ENCODE measurements at regions not wholly inside any gene's neighbourhood (a gene's known extent, or its start where the extent isn't known, plus 50 kb on each side); places are given as distances from the start of the nearest gene placed in this dataset.

DNA sequence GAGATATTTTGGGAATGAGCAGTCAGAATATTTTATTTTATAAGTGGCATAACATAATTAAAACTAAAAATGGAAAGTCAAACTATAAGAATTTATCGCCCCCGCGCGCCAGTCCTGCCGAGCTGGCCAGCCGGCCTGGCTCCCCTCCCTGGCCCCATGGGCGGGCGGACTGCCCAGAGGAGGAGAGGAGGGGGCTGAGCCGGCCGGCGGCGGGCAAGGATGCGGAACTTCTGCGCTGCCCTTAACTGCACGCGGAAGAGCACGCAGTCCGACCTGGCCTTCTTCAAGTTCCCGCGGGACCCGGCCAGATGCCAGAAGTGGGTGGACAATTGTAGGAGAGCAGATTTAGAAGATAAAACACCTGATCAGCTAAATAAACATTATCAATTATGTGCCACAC lies 96.8 kb downstream of the DKK1 start:
- Mint-ChIP-seq H3K27me3 (no peaks in the 10 kb centered on the region), H3K9me3 (peaks cover 0 to 24% (median 3%) of the 10 kb centered on the region in 11 donors), H3K27ac (no peak overlapping the region), H3K4me1 (no peaks in the 10 kb centered on the region), H3K4me3 (no peak overlapping the region), H3K36me3 (no peaks in the 10 kb centered on the region)
- H3K4me3 ChIP-seq (ENCODE audit: low read length) = no peak overlapping the region
- no peaks in the 10 kb centered on the region for H3K9me3 ChIP-seq (ENCODE audit: control insufficient read depth in 2 of 3, low read length in 3 of 3)
- POLR2A ChIA-PET = no interaction called here
- CTCF ChIA-PET = no interaction called here
- no peaks in the 10 kb centered on the region for H3K27me3 ChIP-seq (ENCODE audit: control insufficient read depth in 2 of 2, insufficient read depth in 2 of 2, low read length in 2 of 2)
- no peaks in the 10 kb centered on the region for H3K36me3 ChIP-seq (ENCODE audit: control insufficient read depth in 2 of 3, insufficient read depth in 3 of 3, low read length in 3 of 3)
- H3K4me1 ChIP-seq (ENCODE audit: control insufficient read depth in 2 of 2, insufficient read depth in 2 of 2, low read length in 2 of 2) = no peaks in the 10 kb centered on the region
- no peak overlapping the region for H3K27ac ChIP-seq (ENCODE audit: low read depth, low read length)
- DNase-seq = no peak
- ATAC-seq = no peak
- intact Hi-C loops (cut with micrococcal nuclease) = no loop called here

DNA sequence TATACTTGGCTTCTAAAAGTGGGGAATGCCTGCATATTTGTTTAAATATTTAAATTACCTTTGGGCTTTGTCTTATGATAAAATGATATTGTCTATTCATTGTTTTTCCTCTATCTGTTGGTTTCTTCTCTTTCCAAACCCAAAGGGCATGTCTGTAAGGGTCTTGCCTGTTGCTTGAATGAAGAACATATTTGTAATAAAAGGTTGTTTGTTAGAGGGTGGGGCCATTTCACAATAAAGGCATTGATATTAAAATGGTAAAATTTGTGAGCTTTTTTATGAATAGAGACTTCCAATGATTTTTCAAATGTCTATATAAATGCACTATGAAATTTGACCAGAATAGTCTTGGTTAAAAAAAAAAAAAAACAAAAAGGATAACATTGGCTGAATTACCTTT lies 105.2 kb downstream of the DKK1 start:
- H3K4me1 ChIP-seq (ENCODE audit: control insufficient read depth in 2 of 2, insufficient read depth in 2 of 2, low read length in 2 of 2) = no peaks in the 10 kb centered on the region
- Mint-ChIP-seq H3K9me3 (peaks cover 0 to 5% (median 0%) of the 10 kb centered on the region in 11 donors), H3K4me1 (no peaks in the 10 kb centered on the region), H3K36me3 (no peaks in the 10 kb centered on the region), H3K27ac (no peak overlapping the region), H3K4me3 (no peak overlapping the region), H3K27me3 (no peaks in the 10 kb centered on the region)
- DNase-seq = no peak
- no peaks in the 10 kb centered on the region for H3K9me3 ChIP-seq (ENCODE audit: control insufficient read depth in 2 of 3, low read length in 3 of 3)
- H3K4me3 ChIP-seq (ENCODE audit: low read length) = no peak overlapping the region
- H3K27ac ChIP-seq (ENCODE audit: low read depth, low read length) = no peak overlapping the region
- ChIA-PET POLR2A (no interaction called here), CTCF (no interaction called here)
- no peak for ATAC-seq
- no peaks in the 10 kb centered on the region for H3K27me3 ChIP-seq (ENCODE audit: control insufficient read depth in 2 of 2, insufficient read depth in 2 of 2, low read length in 2 of 2)
- no peaks in the 10 kb centered on the region for H3K36me3 ChIP-seq (ENCODE audit: control insufficient read depth in 2 of 3, insufficient read depth in 3 of 3, low read length in 3 of 3)
- intact Hi-C loops (cut with micrococcal nuclease) = no loop called here

DNA sequence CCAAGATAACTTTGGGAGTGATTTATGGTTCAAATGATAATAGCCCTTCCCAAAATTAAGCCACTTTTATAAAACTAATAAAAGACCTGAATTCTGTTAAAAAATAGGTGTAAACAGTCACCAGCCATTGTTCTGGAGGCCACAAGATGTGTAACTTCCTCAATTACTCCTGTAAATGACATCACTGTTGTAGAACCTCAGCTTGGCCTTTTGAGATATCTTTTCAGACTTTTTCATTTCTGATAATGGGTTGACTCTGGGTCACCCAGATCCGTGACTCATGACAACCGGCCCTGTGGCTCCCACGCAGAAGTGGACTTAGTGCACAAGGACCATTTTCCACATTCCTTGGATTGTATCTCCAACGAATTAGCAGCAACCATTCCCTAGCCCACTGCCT lies 106.6 kb downstream of the DKK1 start:
- H3K9me3 ChIP-seq (ENCODE audit: control insufficient read depth in 2 of 3, low read length in 3 of 3) = no peaks in the 10 kb centered on the region
- Mint-ChIP-seq H3K27ac (no peak overlapping the region), H3K4me1 (no peaks in the 10 kb centered on the region), H3K36me3 (no peaks in the 10 kb centered on the region), H3K4me3 (no peak overlapping the region), H3K27me3 (no peaks in the 10 kb centered on the region), H3K9me3 (peaks cover 0 to 6% (median 0%) of the 10 kb centered on the region in 11 donors)
- POLR2A ChIA-PET = no interaction called here
- intact Hi-C loops (cut with micrococcal nuclease) = no loop called here
- ATAC-seq = no peak
- DNase-seq = no peak
- H3K27ac ChIP-seq (ENCODE audit: low read depth, low read length) = no peak overlapping the region
- CTCF ChIA-PET = no interaction called here
- H3K4me3 ChIP-seq (ENCODE audit: low read length) = no peak overlapping the region
- H3K4me1 ChIP-seq (ENCODE audit: control insufficient read depth in 2 of 2, insufficient read depth in 2 of 2, low read length in 2 of 2) = no peaks in the 10 kb centered on the region
- no peaks in the 10 kb centered on the region for H3K36me3 ChIP-seq (ENCODE audit: control insufficient read depth in 2 of 3, insufficient read depth in 3 of 3, low read length in 3 of 3)
- H3K27me3 ChIP-seq (ENCODE audit: control insufficient read depth in 2 of 2, insufficient read depth in 2 of 2, low read length in 2 of 2) = no peaks in the 10 kb centered on the region

DNA sequence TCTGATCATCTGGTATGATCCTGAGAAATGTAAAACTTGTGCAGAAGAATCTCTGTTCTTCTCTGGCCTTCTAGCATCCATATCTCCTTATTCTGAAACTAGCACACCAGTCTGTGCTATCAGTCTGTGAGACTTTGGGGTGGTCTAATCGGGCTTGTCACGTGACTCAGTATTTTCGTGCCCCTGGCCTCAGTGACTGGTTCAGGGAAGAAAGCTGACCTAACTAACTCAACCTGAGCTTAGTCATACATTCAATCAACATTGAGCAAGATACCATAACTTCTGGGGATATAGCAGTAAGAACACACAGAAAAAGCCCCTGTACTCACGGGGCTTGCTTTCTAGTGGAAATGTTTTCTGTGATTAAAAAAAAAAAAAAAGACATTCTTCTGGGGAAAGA lies 109.3 kb downstream of the DKK1 start:
- no peaks in the 10 kb centered on the region for H3K27me3 Mint-ChIP-seq
- intact Hi-C loops (cut with micrococcal nuclease) = no loop called here
- CTCF ChIA-PET = no interaction called here
- no peaks in the 10 kb centered on the region for H3K27me3 ChIP-seq (ENCODE audit: control insufficient read depth in 2 of 2, insufficient read depth in 2 of 2, low read length in 2 of 2)
- DNase-seq (no peak), ATAC-seq (no peak)
- H3K27ac Mint-ChIP-seq = no peak overlapping the region
- H3K4me3 Mint-ChIP-seq = no peak overlapping the region
- H3K36me3 ChIP-seq (ENCODE audit: control insufficient read depth in 2 of 3, insufficient read depth in 3 of 3, low read length in 3 of 3) = no peaks in the 10 kb centered on the region
- POLR2A ChIA-PET = no interaction called here
- no peak overlapping the region for H3K27ac ChIP-seq (ENCODE audit: low read depth, low read length)
- peaks cover 0 to 12% (median 2%) of the 10 kb centered on the region in 11 donors for H3K9me3 Mint-ChIP-seq
- H3K4me1 ChIP-seq (ENCODE audit: control insufficient read depth in 2 of 2, insufficient read depth in 2 of 2, low read length in 2 of 2) = no peaks in the 10 kb centered on the region
- H3K4me3 ChIP-seq (ENCODE audit: low read length) = no peak overlapping the region
- H3K4me1 Mint-ChIP-seq = no peaks in the 10 kb centered on the region
- no peaks in the 10 kb centered on the region for H3K9me3 ChIP-seq (ENCODE audit: control insufficient read depth in 2 of 3, low read length in 3 of 3)
- H3K36me3 Mint-ChIP-seq = no peaks in the 10 kb centered on the region

DNA sequence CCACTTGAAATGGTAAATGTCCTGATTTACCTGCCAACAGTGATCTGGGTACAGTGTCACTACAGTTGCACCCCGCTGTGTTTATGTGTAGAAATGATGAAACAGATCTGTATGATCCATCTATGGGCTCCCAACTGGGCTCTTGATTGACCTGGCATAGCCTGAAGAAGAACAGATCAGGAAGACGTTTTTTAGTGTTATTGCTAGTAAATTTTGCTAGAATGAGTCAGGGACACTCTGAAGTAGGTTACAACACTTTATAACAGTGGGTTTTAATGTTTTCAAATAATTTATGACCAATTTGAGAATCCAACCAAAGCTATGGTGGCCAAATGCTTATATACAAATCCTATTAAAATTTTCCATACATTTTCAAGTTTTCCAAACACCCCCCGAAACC lies 110.3 kb downstream of the DKK1 start:
- Mint-ChIP-seq H3K4me1 (no peaks in the 10 kb centered on the region), H3K27ac (no peak overlapping the region), H3K36me3 (no peaks in the 10 kb centered on the region), H3K9me3 (peaks cover 0 to 12% (median 1%) of the 10 kb centered on the region in 11 donors), H3K4me3 (no peak overlapping the region), H3K27me3 (no peaks in the 10 kb centered on the region)
- no peaks in the 10 kb centered on the region for H3K27me3 ChIP-seq (ENCODE audit: control insufficient read depth in 2 of 2, insufficient read depth in 2 of 2, low read length in 2 of 2)
- H3K4me1 ChIP-seq (ENCODE audit: control insufficient read depth in 2 of 2, insufficient read depth in 2 of 2, low read length in 2 of 2) = no peaks in the 10 kb centered on the region
- intact Hi-C loops (cut with micrococcal nuclease) = no loop called here
- H3K4me3 ChIP-seq (ENCODE audit: low read length) = no peak overlapping the region
- H3K36me3 ChIP-seq (ENCODE audit: control insufficient read depth in 2 of 3, insufficient read depth in 3 of 3, low read length in 3 of 3) = no peaks in the 10 kb centered on the region
- no peaks in the 10 kb centered on the region for H3K9me3 ChIP-seq (ENCODE audit: control insufficient read depth in 2 of 3, low read length in 3 of 3)
- ATAC-seq = no peak
- no peak overlapping the region for H3K27ac ChIP-seq (ENCODE audit: low read depth, low read length)
- no peak for DNase-seq
- ChIA-PET CTCF (no interaction called here), POLR2A (no interaction called here)

DNA sequence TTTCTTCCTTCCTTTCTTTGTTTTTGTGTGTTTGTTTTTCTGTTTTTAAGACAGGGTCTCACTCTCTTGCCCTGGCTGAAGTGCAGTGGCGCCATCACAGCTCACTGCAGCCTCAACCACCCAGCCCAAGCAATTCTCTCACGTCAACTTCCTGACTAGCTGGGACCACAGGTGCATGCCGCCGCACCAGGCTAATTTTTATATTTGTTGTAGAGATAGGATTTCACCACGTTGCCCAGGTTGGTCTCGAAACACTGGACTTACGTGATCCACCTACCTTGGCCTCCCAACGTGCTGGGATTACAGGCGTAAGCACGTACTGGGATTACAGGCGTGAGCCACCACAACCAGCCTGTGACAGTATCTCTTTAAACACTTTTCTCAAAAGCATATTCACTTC lies 120.7 kb downstream of the DKK1 start:
- DNase-seq (no peak), ATAC-seq (no peak)
- ChIA-PET CTCF (no interaction called here), POLR2A (no interaction called here)
- Histone ChIP-seq H3K9me3 (ENCODE audit: control insufficient read depth in 2 of 3, low read length in 3 of 3) (no peaks in the 10 kb centered on the region), H3K36me3 (ENCODE audit: control insufficient read depth in 2 of 3, insufficient read depth in 3 of 3, low read length in 3 of 3) (no peaks in the 10 kb centered on the region), H3K4me3 (ENCODE audit: low read length) (no peak overlapping the region), H3K4me1 (ENCODE audit: control insufficient read depth in 2 of 2, insufficient read depth in 2 of 2, low read length in 2 of 2) (no peaks in the 10 kb centered on the region), H3K27me3 (ENCODE audit: control insufficient read depth in 2 of 2, insufficient read depth in 2 of 2, low read length in 2 of 2) (no peaks in the 10 kb centered on the region), H3K27ac (ENCODE audit: low read depth, low read length) (no peak overlapping the region)
- H3K4me1 Mint-ChIP-seq = no peaks in the 10 kb centered on the region
- intact Hi-C loops (cut with micrococcal nuclease) = no loop called here
- H3K9me3 Mint-ChIP-seq = peaks cover 0 to 9% (median 0%) of the 10 kb centered on the region in 11 donors
- no peak overlapping the region for H3K4me3 Mint-ChIP-seq
- H3K27ac Mint-ChIP-seq = no peak overlapping the region
- H3K27me3 Mint-ChIP-seq = no peaks in the 10 kb centered on the region
- no peaks in the 10 kb centered on the region for H3K36me3 Mint-ChIP-seq

DNA sequence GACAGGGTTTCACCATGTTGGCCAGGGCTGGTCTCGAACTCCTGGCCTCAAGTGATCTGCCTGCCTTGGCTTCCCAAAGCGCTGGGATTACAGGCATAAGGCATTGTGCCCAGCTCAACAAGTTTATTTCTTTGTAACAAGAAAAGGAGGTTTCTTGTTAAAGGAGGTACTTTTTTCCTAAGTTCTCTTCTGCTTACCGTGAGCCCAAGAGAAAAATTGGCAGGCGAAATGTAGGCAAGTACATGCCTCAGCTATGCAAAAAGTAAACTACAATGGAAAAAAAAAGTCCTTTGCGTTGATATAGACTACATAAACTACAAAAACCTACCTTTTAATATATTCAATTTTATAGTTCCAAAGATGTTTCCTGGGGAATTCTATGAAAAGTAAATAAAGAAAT lies 122.6 kb downstream of the DKK1 start:
- no peak overlapping the region for H3K4me3 Mint-ChIP-seq
- H3K36me3 Mint-ChIP-seq = no peaks in the 10 kb centered on the region
- Histone ChIP-seq H3K27me3 (ENCODE audit: control insufficient read depth in 2 of 2, insufficient read depth in 2 of 2, low read length in 2 of 2) (no peaks in the 10 kb centered on the region), H3K36me3 (ENCODE audit: control insufficient read depth in 2 of 3, insufficient read depth in 3 of 3, low read length in 3 of 3) (no peaks in the 10 kb centered on the region), H3K4me1 (ENCODE audit: control insufficient read depth in 2 of 2, insufficient read depth in 2 of 2, low read length in 2 of 2) (no peaks in the 10 kb centered on the region), H3K9me3 (ENCODE audit: control insufficient read depth in 2 of 3, low read length in 3 of 3) (no peaks in the 10 kb centered on the region), H3K27ac (ENCODE audit: low read depth, low read length) (no peak overlapping the region), H3K4me3 (ENCODE audit: low read length) (no peak overlapping the region)
- ATAC-seq (no peak), DNase-seq (no peak)
- H3K27ac Mint-ChIP-seq = no peak overlapping the region
- CTCF ChIA-PET = no interaction called here
- H3K9me3 Mint-ChIP-seq = peaks cover 0 to 13% (median 0%) of the 10 kb centered on the region in 11 donors
- POLR2A ChIA-PET = no interaction called here
- intact Hi-C loops (cut with micrococcal nuclease) = no loop called here
- H3K27me3 Mint-ChIP-seq = no peaks in the 10 kb centered on the region
- H3K4me1 Mint-ChIP-seq = no peaks in the 10 kb centered on the region
